Activated T-helper 17 cell treated with anti-CD3 and anti-CD28 coated beads, Interleukin-2, amount 50 U/mL, for 72 hours (primary cell): ENCODE measurements at regions not wholly inside any gene's neighbourhood (a gene's known extent, or its start where the extent isn't known, plus 50 kb on each side); places are given as distances from the start of the nearest gene placed in this dataset.
"Not testable (repeated sequence)": the region's sequence is repeated elsewhere in the genome, so short reads cannot be mapped to it uniquely, and the experiment has no call there.

Experiments used
- ATAC-seq: fragments of 150-1000 bp; cut with Tn5 transposase; replicated peaks from 2 replicates; pipeline ENCODE4 v1.10.0; 2021; ENCODE audit warnings: mild to moderate bottlenecking, moderate library complexity
- H3K27ac Mint-ChIP-seq: one replicate; pipeline ENCODE4 v1.8.0; 2022; ENCODE audit warnings: mixed read lengths
- H3K27me3 Mint-ChIP-seq: one replicate; pipeline ENCODE4 v1.8.0; 2022; ENCODE audit warnings: mixed read lengths
- H3K36me3 Mint-ChIP-seq: one replicate; pipeline ENCODE4 v1.8.0; 2022; ENCODE audit warnings: low read depth, mild to moderate bottlenecking, mixed read lengths
- H3K4me1 Mint-ChIP-seq: one replicate; pipeline ENCODE4 v1.8.0; 2022; ENCODE audit warnings: mixed read lengths
- H3K4me3 Mint-ChIP-seq: one replicate; pipeline ENCODE4 v1.8.0; 2022; ENCODE audit warnings: mild to moderate bottlenecking, mixed read lengths
- H3K9me3 Mint-ChIP-seq: one replicate; pipeline ENCODE4 v1.8.0; 2022; ENCODE audit warnings: mixed read lengths

GRCh38 chr6:140228491-140228890 lies 854.0 kb upstream of the CITED2 start:
- Mint-ChIP-seq H3K36me3 (no peaks in the 10 kb centered on the region), H3K27me3 (peaks cover 6% of the 10 kb centered on the region), H3K4me1 (no peaks in the 10 kb centered on the region), H3K4me3 (no peak overlapping the region), H3K27ac (no peak overlapping the region), H3K9me3 (peaks cover 14% of the 10 kb centered on the region)
- no peak for ATAC-seq

- Mint-ChIP-seq H3K27ac (no peak overlapping the region), H3K9me3 (peaks cover 10% of the 10 kb centered on the region), H3K4me3 (no peak overlapping the region), H3K36me3 (no peaks in the 10 kb centered on the region), H3K27me3 (peaks cover 9% of the 10 kb centered on the region), H3K4me1 (no peaks in the 10 kb centered on the region)
- ATAC-seq, result no peak
These were observed 852.2 kb upstream of the CITED2 start for GRCh38 chr6:140226637-140227036.

- no peak overlapping the region for H3K4me3 Mint-ChIP-seq
These were observed 851.4 kb upstream of the CITED2 start for GRCh38 chr6:140225701-140226436.

GRCh38 chr6:140217283-140217682 lies 842.8 kb upstream of the CITED2 start:
- H3K4me3 Mint-ChIP-seq, result no peak overlapping the region

More at GRCh38 chr6:140225701-140226436, 851.4 kb upstream of the CITED2 start:
- peaks cover 9% of the 10 kb centered on the region for H3K27me3 Mint-ChIP-seq
- H3K4me1 Mint-ChIP-seq, result no peaks in the 10 kb centered on the region
- peaks cover 4% of the 10 kb centered on the region for H3K9me3 Mint-ChIP-seq
- no peak overlapping the region for H3K27ac Mint-ChIP-seq
- no peak for ATAC-seq
- H3K36me3 Mint-ChIP-seq, result no peaks in the 10 kb centered on the region

GRCh38 chr6:140209775-140210174 lies 835.3 kb upstream of the CITED2 start:
- H3K9me3 Mint-ChIP-seq, result no peaks in the 10 kb centered on the region
- H3K27ac Mint-ChIP-seq, result no peak overlapping the region
- ATAC-seq, result no peak
- H3K4me1 Mint-ChIP-seq, result no peaks in the 10 kb centered on the region
- no peaks in the 10 kb centered on the region for H3K36me3 Mint-ChIP-seq
- no peak overlapping the region for H3K4me3 Mint-ChIP-seq
- H3K27me3 Mint-ChIP-seq, result no peaks in the 10 kb centered on the region

More at GRCh38 chr6:140217283-140217682, 842.8 kb upstream of the CITED2 start:
- H3K36me3 Mint-ChIP-seq, result no peaks in the 10 kb centered on the region
- no peak overlapping the region for H3K27ac Mint-ChIP-seq
- peaks cover 7% of the 10 kb centered on the region for H3K27me3 Mint-ChIP-seq
- H3K4me1 Mint-ChIP-seq, result no peaks in the 10 kb centered on the region
- peaks cover 22% of the 10 kb centered on the region for H3K9me3 Mint-ChIP-seq
- no peak for ATAC-seq

GRCh38 chr6:140208286-140208685 lies 833.8 kb upstream of the CITED2 start:
- Mint-ChIP-seq H3K36me3 (no peaks in the 10 kb centered on the region), H3K4me1 (no peaks in the 10 kb centered on the region), H3K4me3 (no peak overlapping the region), H3K27ac (no peak overlapping the region), H3K9me3 (no peaks in the 10 kb centered on the region), H3K27me3 (no peaks in the 10 kb centered on the region)
- ATAC-seq, result no peak

- H3K4me1 Mint-ChIP-seq, result no peaks in the 10 kb centered on the region
- no peaks in the 10 kb centered on the region for H3K27me3 Mint-ChIP-seq
- H3K4me3 Mint-ChIP-seq, result no peak overlapping the region
- no peaks in the 10 kb centered on the region for H3K36me3 Mint-ChIP-seq
- H3K27ac Mint-ChIP-seq, result no peak overlapping the region
- no peak for ATAC-seq
- H3K9me3 Mint-ChIP-seq, result no peaks in the 10 kb centered on the region
These were observed 831.5 kb upstream of the CITED2 start for GRCh38 chr6:140205795-140206593.

- Mint-ChIP-seq H3K27me3 (no peaks in the 10 kb centered on the region), H3K36me3 (no peaks in the 10 kb centered on the region), H3K27ac (no peak overlapping the region), H3K4me3 (no peak overlapping the region), H3K4me1 (no peaks in the 10 kb centered on the region), H3K9me3 (no peaks in the 10 kb centered on the region)
- ATAC-seq, result no peak
These were observed 829.7 kb upstream of the CITED2 start for GRCh38 chr6:140204154-140204553.

- no peaks in the 10 kb centered on the region for H3K9me3 Mint-ChIP-seq
- no peak overlapping the region for H3K4me3 Mint-ChIP-seq
- H3K27me3 Mint-ChIP-seq, result no peaks in the 10 kb centered on the region
- no peaks in the 10 kb centered on the region for H3K4me1 Mint-ChIP-seq
- ATAC-seq, result no peak
- no peak overlapping the region for H3K27ac Mint-ChIP-seq
- no peaks in the 10 kb centered on the region for H3K36me3 Mint-ChIP-seq
These were observed 829.3 kb upstream of the CITED2 start for GRCh38 chr6:140203661-140204147.

- no peaks in the 10 kb centered on the region for H3K4me1 Mint-ChIP-seq
- no peak overlapping the region for H3K4me3 Mint-ChIP-seq
- ATAC-seq, result no peak
- no peaks in the 10 kb centered on the region for H3K27me3 Mint-ChIP-seq
- no peaks in the 10 kb centered on the region for H3K9me3 Mint-ChIP-seq
- no peaks in the 10 kb centered on the region for H3K36me3 Mint-ChIP-seq
- H3K27ac Mint-ChIP-seq, result no peak overlapping the region
These were observed 828.6 kb upstream of the CITED2 start for GRCh38 chr6:140202964-140203515.

- no peaks in the 10 kb centered on the region for H3K27me3 Mint-ChIP-seq
- H3K4me1 Mint-ChIP-seq, result no peaks in the 10 kb centered on the region
- no peaks in the 10 kb centered on the region for H3K9me3 Mint-ChIP-seq
- H3K27ac Mint-ChIP-seq, result no peak overlapping the region
- ATAC-seq, result no peak
- no peak overlapping the region for H3K4me3 Mint-ChIP-seq
- H3K36me3 Mint-ChIP-seq, result no peaks in the 10 kb centered on the region
These were observed 827.5 kb upstream of the CITED2 start for GRCh38 chr6:140201787-140202458.

GRCh38 chr6:140193269-140193668 lies 818.8 kb upstream of the CITED2 start:
- Mint-ChIP-seq H3K9me3 (peaks cover 15% of the 10 kb centered on the region), H3K27me3 (peaks cover 8% of the 10 kb centered on the region), H3K4me3 (no peak overlapping the region), H3K4me1 (no peaks in the 10 kb centered on the region), H3K27ac (no peak overlapping the region), H3K36me3 (no peaks in the 10 kb centered on the region)
- ATAC-seq, result no peak

GRCh38 chr6:140192018-140192417 lies 817.6 kb upstream of the CITED2 start:
- no peaks in the 10 kb centered on the region for H3K4me1 Mint-ChIP-seq
- ATAC-seq, result no peak
- no peaks in the 10 kb centered on the region for H3K36me3 Mint-ChIP-seq
- no peak overlapping the region for H3K27ac Mint-ChIP-seq
- peaks cover 18% of the 10 kb centered on the region for H3K9me3 Mint-ChIP-seq
- peaks cover 8% of the 10 kb centered on the region for H3K27me3 Mint-ChIP-seq
- no peak overlapping the region for H3K4me3 Mint-ChIP-seq

- not testable (repeated sequence) for H3K27ac Mint-ChIP-seq, H3K4me1 Mint-ChIP-seq, H3K36me3 Mint-ChIP-seq, H3K4me3 Mint-ChIP-seq, ATAC-seq, H3K27me3 Mint-ChIP-seq
- peaks cover 14% of the 10 kb centered on the region for H3K9me3 Mint-ChIP-seq
These were observed 814.8 kb upstream of the CITED2 start for GRCh38 chr6:140189263-140189662.
